AG04449 (cell line): ENCODE measurements at regions not wholly inside any gene's neighbourhood (a gene's known extent, or its start where the extent isn't known, plus 50 kb on each side); places are given as distances from the start of the nearest gene placed in this dataset.

Experiments
- CTCF ChIA-PET: fragments of 350-600 bp; formaldehyde crosslinking; extraction: SDS; loops from one replicate; lab custom pipeline; 2021; ENCODE audit warnings: antibody characterized with exemption; lab: Yijun Ruan, JAX
- POLR2A ChIA-PET: fragments of 400-600, 350-600 bp; formaldehyde crosslinking; extraction: SDS; loops from one replicate; lab custom pipeline; 2020; ENCODE audit warnings: antibody characterized with exemption, inconsistent platforms; lab: Yijun Ruan, JAX
- DNase-seq: peaks from one replicate; pipeline ENCODE4 v3.0.0-alpha.2; 2010; ENCODE audit warnings: low read depth, low spot score
- H3K4me3 ChIP-seq: 2 replicates; pipeline ENCODE4 v1.5.1; 2011; ENCODE audit warnings: low read depth, mild to moderate bottlenecking, control low read depth, low read length
- CTCF ChIP-seq: IDR thresholded peaks from one replicate; pipeline ENCODE4 v1.5.1; 2011; ENCODE audit warnings: mild to moderate bottlenecking, moderate library complexity, low read length, control low read depth, inconsistent platforms; ENCODE audit not compliant: insufficient read depth; ENCODE audit errors: missing control alignments

- no peak for DNase-seq
These were observed 172.8 kb upstream of the ZNF267 start for GRCh38 chr16:31700530-31701388.

GRCh38 chr16:31701734-31702133, 171.9 kb upstream of the ZNF267 start:
- no peak overlapping the region for H3K4me3 ChIP-seq
- CTCF ChIA-PET, result interaction anchor here (1.5 kb wide), 1 partner anchor 10 kb away, joined by 4 read pairs; no protein-coding TSS in a partner anchor
- DNase-seq, result no peak
- no peak for TF ChIP-seq CTCF
- POLR2A ChIA-PET, result no interaction called here

More at GRCh38 chr16:31700530-31701388, 172.8 kb upstream of the ZNF267 start:
- peak overlapping the region; percentile 89 for H3K4me3 ChIP-seq
- ChIA-PET POLR2A (interaction anchor here (0.7 kb wide), 1 partner anchor 226 kb away, joined by 3 read pairs; no protein-coding TSS in a partner anchor), CTCF (interaction anchor here (0.9 to 1.7 kb wide), 5 partner anchors 11 to 242 kb away, joined by 3 to 4 read pairs (median 3); partner anchors contain the start of gene ARMC5)
- peak; percentile 21 for TF ChIP-seq CTCF

DNA sequence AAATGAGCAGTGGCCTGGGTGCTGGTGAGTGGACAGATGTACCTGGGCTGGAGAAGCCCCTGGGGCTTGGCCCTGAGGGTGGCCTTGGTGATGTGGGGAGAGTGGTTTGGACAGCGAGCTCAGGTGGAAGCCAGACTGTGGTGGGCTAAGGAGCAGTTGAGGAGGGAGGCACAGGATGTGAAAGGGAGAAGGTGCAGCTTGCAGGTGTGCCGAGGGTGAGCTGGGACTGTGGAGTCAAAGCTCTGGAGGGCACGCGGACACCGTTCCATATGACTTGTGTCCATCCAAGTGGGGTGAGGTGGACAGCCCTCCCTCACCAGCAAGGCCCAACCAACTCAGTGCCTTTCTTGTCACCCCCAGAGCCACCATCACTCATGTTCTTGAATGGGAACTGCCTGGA, 170.8 kb upstream of the ZNF267 start:
- no peak for DNase-seq
- ChIA-PET CTCF (interaction anchor here (1.5 kb wide), 1 partner anchor 9 kb away, joined by 4 read pairs; no protein-coding TSS in a partner anchor), POLR2A (interaction anchor here (0.7 kb wide), 1 partner anchor 10 kb away, joined by 3 read pairs; a partner anchor contains a TSS)
- TF ChIP-seq CTCF, result no peak
- H3K4me3 ChIP-seq, result no peak overlapping the region

DNA sequence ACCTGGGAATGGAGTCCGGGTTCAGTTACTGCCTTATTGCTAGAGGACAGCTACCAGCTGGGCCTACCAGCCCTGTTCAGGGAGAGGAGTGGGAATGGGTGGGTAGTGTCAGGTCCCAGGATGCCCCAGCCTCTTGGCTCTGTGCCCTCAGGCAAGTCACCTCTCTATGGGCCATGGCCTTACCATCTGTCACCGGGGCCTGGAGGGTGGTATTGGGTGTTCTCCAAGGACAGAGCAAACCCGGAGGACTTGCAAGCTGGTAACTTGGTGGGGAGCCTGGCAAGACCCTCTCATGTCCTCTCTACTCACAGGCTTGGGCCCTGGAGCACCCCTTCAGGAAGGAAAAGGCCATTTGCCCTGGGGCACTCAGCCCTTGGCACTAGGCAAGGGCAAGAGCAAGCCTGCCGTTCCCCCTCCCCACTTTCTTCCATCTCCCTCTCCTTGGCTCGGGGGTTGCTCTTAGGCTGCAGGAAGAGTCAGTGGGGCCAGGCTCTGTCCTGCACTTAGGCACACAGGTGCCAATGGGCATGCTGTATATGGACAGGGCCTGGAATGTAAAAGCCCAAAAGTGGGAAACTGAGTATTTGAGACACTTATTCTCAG, 170.0 kb upstream of the ZNF267 start:
- H3K4me3 ChIP-seq, result no peak overlapping the region
- ChIA-PET CTCF (no interaction called here), POLR2A (interaction anchor here (1.4 kb wide), 1 partner anchor 9 kb away, joined by 6 read pairs; a partner anchor contains a TSS)
- no peak for TF ChIP-seq CTCF
- no peak for DNase-seq

DNA sequence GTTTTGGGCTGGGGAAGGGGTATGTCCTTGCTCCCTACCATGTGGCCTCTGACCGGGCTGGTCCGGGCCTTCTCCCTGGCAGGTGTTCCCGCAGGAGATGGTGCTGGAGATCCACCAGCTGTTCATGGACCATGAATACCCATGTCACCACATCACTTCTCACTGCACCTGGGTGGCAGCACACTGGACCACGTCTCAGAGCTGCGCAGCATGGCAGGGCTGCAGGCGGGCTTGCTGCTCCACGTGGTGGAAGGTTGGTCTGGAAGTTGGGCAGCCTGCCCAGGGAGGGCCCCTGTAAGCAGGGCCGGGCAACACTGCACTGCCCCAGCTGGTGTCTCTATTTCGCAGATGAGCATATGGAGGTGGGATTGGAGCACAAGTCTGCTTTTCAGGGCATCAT, 169.5 kb upstream of the ZNF267 start:
- DNase-seq, result no peak
- no peak for TF ChIP-seq CTCF
- ChIA-PET POLR2A (interaction anchor here (1.4 kb wide), 1 partner anchor 9 kb away, joined by 6 read pairs; a partner anchor contains a TSS), CTCF (interaction anchor here (1.8 kb wide), 1 partner anchor 9 kb away, joined by 5 read pairs; a partner anchor contains a TSS)
- no peak overlapping the region for H3K4me3 ChIP-seq
